Loucy (cell line): ENCODE measurements at regions not wholly inside any gene's neighbourhood (a gene's known extent, or its start where the extent isn't known, plus 50 kb on each side); places are given as distances from the start of the nearest gene placed in this dataset.

Source experiments
- EZH2phosphoT487 ChIP-seq: fragments of 200-600 bp; IDR thresholded peaks from 2 replicates; pipeline ENCODE4 v1.6.1; 2018; ENCODE audit warnings: antibody characterized with exemption, mild to moderate bottlenecking, moderate library complexity, borderline replicate concordance
- TF ChIP-seq, protein P1 (sequence below): fragments of 200-600 bp; sonication (generic); conservative IDR thresholded peaks from 2 replicates; pipeline ENCODE4 v1.5.1; 2014; ENCODE audit warnings: mild to moderate bottlenecking, antibody characterized with exemption, low read length

DNA sequence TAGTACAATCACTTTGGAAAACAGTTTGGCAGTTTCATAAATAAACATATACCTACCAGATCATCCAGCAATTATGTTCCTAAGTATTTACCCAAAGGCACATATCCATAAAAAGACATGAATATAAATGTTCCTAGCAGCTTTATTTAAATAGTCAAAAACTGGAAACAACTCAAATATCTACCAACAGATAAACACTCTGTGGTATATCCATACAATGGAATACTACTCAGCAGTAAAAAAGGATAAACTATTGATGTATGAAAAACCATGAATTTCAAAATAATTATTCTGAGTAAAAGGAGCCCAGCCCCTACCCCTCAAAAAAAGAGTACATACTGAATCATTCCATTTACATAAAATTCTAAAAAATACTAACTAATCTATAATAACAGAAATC lies 232.7 kb upstream of the SLC30A5 start:
- TF ChIP-seq, protein P1, sequence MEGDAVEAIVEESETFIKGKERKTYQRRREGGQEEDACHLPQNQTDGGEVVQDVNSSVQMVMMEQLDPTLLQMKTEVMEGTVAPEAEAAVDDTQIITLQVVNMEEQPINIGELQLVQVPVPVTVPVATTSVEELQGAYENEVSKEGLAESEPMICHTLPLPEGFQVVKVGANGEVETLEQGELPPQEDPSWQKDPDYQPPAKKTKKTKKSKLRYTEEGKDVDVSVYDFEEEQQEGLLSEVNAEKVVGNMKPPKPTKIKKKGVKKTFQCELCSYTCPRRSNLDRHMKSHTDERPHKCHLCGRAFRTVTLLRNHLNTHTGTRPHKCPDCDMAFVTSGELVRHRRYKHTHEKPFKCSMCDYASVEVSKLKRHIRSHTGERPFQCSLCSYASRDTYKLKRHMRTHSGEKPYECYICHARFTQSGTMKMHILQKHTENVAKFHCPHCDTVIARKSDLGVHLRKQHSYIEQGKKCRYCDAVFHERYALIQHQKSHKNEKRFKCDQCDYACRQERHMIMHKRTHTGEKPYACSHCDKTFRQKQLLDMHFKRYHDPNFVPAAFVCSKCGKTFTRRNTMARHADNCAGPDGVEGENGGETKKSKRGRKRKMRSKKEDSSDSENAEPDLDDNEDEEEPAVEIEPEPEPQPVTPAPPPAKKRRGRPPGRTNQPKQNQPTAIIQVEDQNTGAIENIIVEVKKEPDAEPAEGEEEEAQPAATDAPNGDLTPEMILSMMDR, result no peak
- no peak for TF ChIP-seq EZH2phosphoT487
